HepG2 (cell line): ENCODE measurements at regions not wholly inside any gene's neighbourhood (a gene's known extent, or its start where the extent isn't known, plus 50 kb on each side); places are given as distances from the start of the nearest gene placed in this dataset.

Experiments used
- ASH2L ChIP-seq: fragments of 300-600, 200-600 bp; sonication (generic); IDR thresholded peaks from 2 replicates; pipeline ENCODE4 v1.7.0; 2017; ENCODE audit warnings: low read depth, mild to moderate bottlenecking, moderate library complexity, mixed read lengths, low read length; ENCODE audit not compliant: insufficient read length
- CREM ChIP-seq, 2 experiments: sonication (generic) in 1 of 2; formaldehyde crosslinking in 1 of 2; IDR thresholded peaks; 2 replicates each; pipeline versions ENCODE4 v1.4.0 to v1.6.1; 2016 to 2020; ENCODE audit warnings: antibody characterized with exemption in 1 of 2, mild to moderate bottlenecking in 1 of 2, missing genetic modification reagents in 1 of 2
- E2F5 ChIP-seq: sonication (generic); formaldehyde crosslinking; conservative IDR thresholded peaks from 2 replicates; pipeline ENCODE4 v1.4.0; 2020; ENCODE audit warnings: missing genetic modification reagents
- MAX ChIP-seq: IDR thresholded peaks from 2 replicates; pipeline ENCODE4 v1.6.1; 2012; ENCODE audit warnings: inconsistent platforms
- NFYB ChIP-seq: sonication (generic); formaldehyde crosslinking; IDR thresholded peaks from 2 replicates; pipeline ENCODE4 v1.4.0; 2020; ENCODE audit warnings: missing genetic modification reagents
- NR1H2 ChIP-seq: sonication (generic); formaldehyde crosslinking; IDR thresholded peaks from 2 replicates; pipeline ENCODE4 v1.8.1; 2022; ENCODE audit warnings: low read depth, missing genetic modification reagents, borderline replicate concordance
- RELA ChIP-seq: sonication (generic); formaldehyde crosslinking; IDR thresholded peaks from 2 replicates; pipeline ENCODE4 v1.4.0; 2020; ENCODE audit warnings: missing genetic modification reagents
- SOX13 ChIP-seq, 3 experiments: fragments of 450-650 bp in 1 of 3; sonication (generic) in 1 of 3; formaldehyde crosslinking in 1 of 3; IDR thresholded peaks in 2 of 3; conservative IDR thresholded peaks in 1 of 3; 2 replicates each; pipeline versions ENCODE4 v1.5.0 to v1.6.1; 2016 to 2020; ENCODE audit warnings: antibody characterized with exemption in 1 of 3, mild to moderate bottlenecking in 1 of 3, missing compliant biosample characterization in 1 of 3, missing genetic modification reagents in 1 of 3, moderate library complexity in 1 of 3
- ZBTB37 ChIP-seq: sonication (generic); formaldehyde crosslinking; IDR thresholded peaks from 2 replicates; pipeline ENCODE4 v1.4.0; 2020; ENCODE audit warnings: mild to moderate bottlenecking, missing genetic modification reagents
- ZNF20 ChIP-seq: sonication (generic); formaldehyde crosslinking; IDR thresholded peaks from 2 replicates; pipeline ENCODE4 v1.4.0; 2020; ENCODE audit warnings: mild to moderate bottlenecking, moderate library complexity, missing genetic modification reagents
- ZNF350 ChIP-seq: sonication (generic); formaldehyde crosslinking; IDR thresholded peaks from 2 replicates; pipeline ENCODE4 v1.4.0; 2020; ENCODE audit warnings: mild to moderate bottlenecking, low read depth, missing genetic modification reagents, borderline replicate concordance
- ZNF605 ChIP-seq: sonication (generic); formaldehyde crosslinking; IDR thresholded peaks from 2 replicates; pipeline ENCODE4 v1.8.0; 2022; ENCODE audit warnings: mild to moderate bottlenecking, missing genetic modification reagents
- TF ChIP-seq, protein P1 (sequence below): sonication (generic); formaldehyde crosslinking; IDR thresholded peaks from 2 replicates; pipeline ENCODE4 v1.4.0; 2020; ENCODE audit warnings: missing genetic modification reagents
- TF ChIP-seq, protein P2 (sequence below), 2 experiments: fragments of 450-650 bp in 1 of 2; sonication (generic) in 1 of 2; formaldehyde crosslinking; IDR thresholded peaks; 2 replicates each; pipeline versions ENCODE4 v1.5.0 to v1.8.0; 2020 to 2022; ENCODE audit warnings: mild to moderate bottlenecking in 1 of 2, missing genetic modification reagents in 1 of 2
- TF ChIP-seq, protein P3 (sequence below): sonication (generic); formaldehyde crosslinking; IDR thresholded peaks from 2 replicates; pipeline ENCODE4 v1.4.0; 2020; ENCODE audit warnings: missing genetic modification reagents
- TF ChIP-seq, protein P4 (sequence below): sonication (generic); formaldehyde crosslinking; IDR thresholded peaks from 2 replicates; pipeline ENCODE4 v1.4.0; 2020; ENCODE audit warnings: mild to moderate bottlenecking, low read depth, missing genetic modification reagents

DNA sequence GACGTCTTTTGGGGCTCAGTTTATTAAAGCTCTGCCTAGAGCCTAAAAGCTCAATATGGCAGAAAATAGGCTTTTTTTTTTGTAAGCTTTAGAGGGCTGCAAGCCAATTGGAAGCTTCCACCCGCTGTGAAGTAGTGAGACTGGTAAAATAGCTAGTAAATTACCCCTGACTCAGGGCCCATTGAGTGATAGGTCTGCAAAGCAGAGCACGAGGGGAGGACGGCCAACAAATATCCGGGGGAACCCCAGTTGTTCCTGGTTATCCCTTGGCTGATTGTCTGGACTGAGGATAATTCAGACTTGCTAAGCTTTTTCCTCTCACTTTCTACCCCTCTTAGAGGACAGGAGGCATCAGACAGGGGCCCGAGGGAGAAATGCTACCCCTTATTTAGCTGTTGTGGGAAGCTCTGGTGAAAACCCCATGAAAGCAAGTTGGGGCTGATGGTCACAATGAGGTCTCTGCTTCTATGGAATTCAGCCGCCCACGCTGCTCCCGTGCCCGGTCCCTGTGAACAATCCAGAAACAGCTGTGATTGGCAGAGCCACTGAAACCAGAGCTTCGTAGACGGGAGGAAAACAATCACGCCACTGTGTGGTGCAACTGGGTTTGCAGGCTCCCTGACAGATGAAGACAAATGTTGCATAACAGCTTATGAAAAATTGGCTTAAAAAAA is 141.9 kb upstream of the LGALSL start (continued):
- TF ChIP-seq E2F5 (CRISPR knock-in tag), result no peak
- no peak for TF ChIP-seq ZBTB37 (CRISPR knock-in tag)
- no peak for TF ChIP-seq RELA (CRISPR knock-in tag)
- TF ChIP-seq CREM (IDR thresholded peaks at IDR 0.05), result no peak
- no peak for TF ChIP-seq CREM (CRISPR knock-in tag; IDR thresholded peaks at IDR 0.05)
- TF ChIP-seq ZNF20 (CRISPR knock-in tag), result no peak
- TF ChIP-seq ASH2L, result no peak
- TF ChIP-seq, protein P1, sequence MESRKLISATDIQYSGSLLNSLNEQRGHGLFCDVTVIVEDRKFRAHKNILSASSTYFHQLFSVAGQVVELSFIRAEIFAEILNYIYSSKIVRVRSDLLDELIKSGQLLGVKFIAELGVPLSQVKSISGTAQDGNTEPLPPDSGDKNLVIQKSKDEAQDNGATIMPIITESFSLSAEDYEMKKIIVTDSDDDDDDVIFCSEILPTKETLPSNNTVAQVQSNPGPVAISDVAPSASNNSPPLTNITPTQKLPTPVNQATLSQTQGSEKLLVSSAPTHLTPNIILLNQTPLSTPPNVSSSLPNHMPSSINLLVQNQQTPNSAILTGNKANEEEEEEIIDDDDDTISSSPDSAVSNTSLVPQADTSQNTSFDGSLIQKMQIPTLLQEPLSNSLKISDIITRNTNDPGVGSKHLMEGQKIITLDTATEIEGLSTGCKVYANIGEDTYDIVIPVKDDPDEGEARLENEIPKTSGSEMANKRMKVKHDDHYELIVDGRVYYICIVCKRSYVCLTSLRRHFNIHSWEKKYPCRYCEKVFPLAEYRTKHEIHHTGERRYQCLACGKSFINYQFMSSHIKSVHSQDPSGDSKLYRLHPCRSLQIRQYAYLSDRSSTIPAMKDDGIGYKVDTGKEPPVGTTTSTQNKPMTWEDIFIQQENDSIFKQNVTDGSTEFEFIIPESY (CRISPR knock-in tag), result no peak
- TF ChIP-seq ZNF605, result no peak
- no peak for TF ChIP-seq SOX13 (IDR thresholded peaks at IDR 0.05)
- TF ChIP-seq SOX13 (CRISPR knock-in tag; conservative IDR thresholded peaks at IDR 0.05 in 1 of 2, IDR thresholded peaks at IDR 0.05 in 1 of 2), result peak in 1 of 2 experiments; percentile 72; a peak in 2 of 4 replicates
- TF ChIP-seq, protein P2, sequence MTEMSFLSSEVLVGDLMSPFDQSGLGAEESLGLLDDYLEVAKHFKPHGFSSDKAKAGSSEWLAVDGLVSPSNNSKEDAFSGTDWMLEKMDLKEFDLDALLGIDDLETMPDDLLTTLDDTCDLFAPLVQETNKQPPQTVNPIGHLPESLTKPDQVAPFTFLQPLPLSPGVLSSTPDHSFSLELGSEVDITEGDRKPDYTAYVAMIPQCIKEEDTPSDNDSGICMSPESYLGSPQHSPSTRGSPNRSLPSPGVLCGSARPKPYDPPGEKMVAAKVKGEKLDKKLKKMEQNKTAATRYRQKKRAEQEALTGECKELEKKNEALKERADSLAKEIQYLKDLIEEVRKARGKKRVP (CRISPR knock-in tag; IDR thresholded peaks at IDR 0.05), result peak in 1 of 2 experiments; percentile 50; a peak in 1 of 4 replicates
- peak; percentile 51 for TF ChIP-seq MAX
- TF ChIP-seq, protein P3, sequence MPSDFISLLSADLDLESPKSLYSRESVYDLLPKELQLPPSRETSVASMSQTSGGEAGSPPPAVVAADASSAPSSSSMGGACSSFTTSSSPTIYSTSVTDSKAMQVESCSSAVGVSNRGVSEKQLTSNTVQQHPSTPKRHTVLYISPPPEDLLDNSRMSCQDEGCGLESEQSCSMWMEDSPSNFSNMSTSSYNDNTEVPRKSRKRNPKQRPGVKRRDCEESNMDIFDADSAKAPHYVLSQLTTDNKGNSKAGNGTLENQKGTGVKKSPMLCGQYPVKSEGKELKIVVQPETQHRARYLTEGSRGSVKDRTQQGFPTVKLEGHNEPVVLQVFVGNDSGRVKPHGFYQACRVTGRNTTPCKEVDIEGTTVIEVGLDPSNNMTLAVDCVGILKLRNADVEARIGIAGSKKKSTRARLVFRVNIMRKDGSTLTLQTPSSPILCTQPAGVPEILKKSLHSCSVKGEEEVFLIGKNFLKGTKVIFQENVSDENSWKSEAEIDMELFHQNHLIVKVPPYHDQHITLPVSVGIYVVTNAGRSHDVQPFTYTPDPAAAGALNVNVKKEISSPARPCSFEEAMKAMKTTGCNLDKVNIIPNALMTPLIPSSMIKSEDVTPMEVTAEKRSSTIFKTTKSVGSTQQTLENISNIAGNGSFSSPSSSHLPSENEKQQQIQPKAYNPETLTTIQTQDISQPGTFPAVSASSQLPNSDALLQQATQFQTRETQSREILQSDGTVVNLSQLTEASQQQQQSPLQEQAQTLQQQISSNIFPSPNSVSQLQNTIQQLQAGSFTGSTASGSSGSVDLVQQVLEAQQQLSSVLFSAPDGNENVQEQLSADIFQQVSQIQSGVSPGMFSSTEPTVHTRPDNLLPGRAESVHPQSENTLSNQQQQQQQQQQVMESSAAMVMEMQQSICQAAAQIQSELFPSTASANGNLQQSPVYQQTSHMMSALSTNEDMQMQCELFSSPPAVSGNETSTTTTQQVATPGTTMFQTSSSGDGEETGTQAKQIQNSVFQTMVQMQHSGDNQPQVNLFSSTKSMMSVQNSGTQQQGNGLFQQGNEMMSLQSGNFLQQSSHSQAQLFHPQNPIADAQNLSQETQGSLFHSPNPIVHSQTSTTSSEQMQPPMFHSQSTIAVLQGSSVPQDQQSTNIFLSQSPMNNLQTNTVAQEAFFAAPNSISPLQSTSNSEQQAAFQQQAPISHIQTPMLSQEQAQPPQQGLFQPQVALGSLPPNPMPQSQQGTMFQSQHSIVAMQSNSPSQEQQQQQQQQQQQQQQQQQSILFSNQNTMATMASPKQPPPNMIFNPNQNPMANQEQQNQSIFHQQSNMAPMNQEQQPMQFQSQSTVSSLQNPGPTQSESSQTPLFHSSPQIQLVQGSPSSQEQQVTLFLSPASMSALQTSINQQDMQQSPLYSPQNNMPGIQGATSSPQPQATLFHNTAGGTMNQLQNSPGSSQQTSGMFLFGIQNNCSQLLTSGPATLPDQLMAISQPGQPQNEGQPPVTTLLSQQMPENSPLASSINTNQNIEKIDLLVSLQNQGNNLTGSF (CRISPR knock-in tag), result no peak
- peak; percentile 65; the same call in 1 of the 2 replicates for TF ChIP-seq ZNF350
- TF ChIP-seq, protein P4, sequence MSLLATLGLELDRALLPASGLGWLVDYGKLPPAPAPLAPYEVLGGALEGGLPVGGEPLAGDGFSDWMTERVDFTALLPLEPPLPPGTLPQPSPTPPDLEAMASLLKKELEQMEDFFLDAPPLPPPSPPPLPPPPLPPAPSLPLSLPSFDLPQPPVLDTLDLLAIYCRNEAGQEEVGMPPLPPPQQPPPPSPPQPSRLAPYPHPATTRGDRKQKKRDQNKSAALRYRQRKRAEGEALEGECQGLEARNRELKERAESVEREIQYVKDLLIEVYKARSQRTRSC (CRISPR knock-in tag), result no peak
- no peak for TF ChIP-seq NR1H2
- peak; percentile 65 for TF ChIP-seq NFYB
